Fibroblast of mammary gland (primary cell): ENCODE measurements at regions not wholly inside any gene's neighbourhood (a gene's known extent, or its start where the extent isn't known, plus 50 kb on each side); places are given as distances from the start of the nearest gene placed in this dataset.

Experiments used
- DNase-seq: peaks from one replicate; pipeline ENCODE4 v3.0.0-alpha.2; 2010; ENCODE audit warnings: low read depth
- H3K4me3 ChIP-seq: 2 replicates; pipeline ENCODE4 v1.5.1; 2011; ENCODE audit warnings: low read depth, mild to moderate bottlenecking, low read length, moderate library complexity; ENCODE audit not compliant: control insufficient read depth
- CTCF ChIP-seq: conservative IDR thresholded peaks from 2 replicates; pipeline ENCODE4 v1.5.1; 2011; ENCODE audit warnings: low read depth, low read length, inconsistent platforms; ENCODE audit not compliant: control insufficient read depth, insufficient read depth

DNA sequence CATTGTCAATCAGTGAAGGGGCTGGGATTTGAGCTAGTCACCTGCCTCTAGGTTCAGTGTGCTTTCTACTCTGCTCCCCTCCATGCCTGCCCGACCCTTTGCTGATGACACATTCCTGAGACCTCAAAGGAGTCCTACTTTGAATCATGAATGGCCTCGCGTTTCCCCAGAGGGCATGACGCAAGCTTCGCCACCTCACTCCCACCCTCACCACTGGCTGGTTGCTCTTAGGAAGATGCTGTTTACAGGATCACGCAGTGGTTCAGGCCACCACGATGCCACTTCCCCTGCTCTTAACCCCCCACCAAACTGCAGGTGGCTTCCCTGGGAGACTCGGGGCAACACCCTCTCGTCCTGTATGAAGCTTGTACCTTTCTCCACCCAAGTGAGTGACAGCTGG lies 62.9 kb upstream of the B3GAT1 start:
- DNase-seq: no peak
- H3K4me3 ChIP-seq: no peak overlapping the region
- TF ChIP-seq CTCF: no peak

- no peak overlapping the region for H3K4me3 ChIP-seq
- TF ChIP-seq CTCF: no peak
- DNase-seq: no peak
Observed at GRCh38 chr11:134474070-134474860, 62.2 kb upstream of the B3GAT1 start.

- no peak overlapping the region for H3K4me3 ChIP-seq
- no peak for DNase-seq
- TF ChIP-seq CTCF: no peak
Observed at GRCh38 chr11:134471716-134472455, 59.8 kb upstream of the B3GAT1 start.

DNA sequence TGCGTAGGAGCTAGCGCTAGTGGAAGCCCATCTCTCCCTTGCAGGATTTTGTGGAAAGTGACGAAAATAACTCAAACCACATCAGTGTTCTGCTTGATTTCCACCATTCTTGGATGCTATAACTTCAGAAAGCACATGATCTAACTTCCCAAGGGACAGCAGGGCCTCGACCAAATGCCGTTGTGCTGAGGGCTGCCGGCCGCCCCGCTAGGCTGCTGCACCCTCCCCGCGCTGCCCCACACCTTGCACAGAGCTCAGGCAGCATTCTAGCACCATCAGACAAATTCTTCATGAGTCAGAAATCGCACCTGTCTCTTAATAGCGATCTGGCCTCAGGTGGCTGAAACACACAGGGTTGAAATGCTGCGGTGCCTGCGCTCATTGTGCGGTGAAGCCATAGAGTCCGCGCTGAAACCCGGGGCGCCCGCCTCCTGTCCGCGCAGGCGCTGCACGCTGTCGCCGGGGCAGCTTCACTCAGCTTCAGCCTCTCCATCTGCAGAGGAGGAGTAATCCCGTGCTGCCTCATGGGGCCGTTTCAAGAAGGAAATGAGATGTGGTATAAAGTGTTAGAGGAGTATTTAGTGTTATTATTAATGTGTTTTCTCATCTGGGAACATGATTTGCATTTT lies 59.2 kb upstream of the B3GAT1 start:
- no peak for DNase-seq
- H3K4me3 ChIP-seq: no peak overlapping the region
- no peak for TF ChIP-seq CTCF

GRCh38 chr11:134470238-134470637 lies 58.2 kb upstream of the B3GAT1 start:
- DNase-seq: no peak
- H3K4me3 ChIP-seq: no peak overlapping the region
- no peak for TF ChIP-seq CTCF

DNA sequence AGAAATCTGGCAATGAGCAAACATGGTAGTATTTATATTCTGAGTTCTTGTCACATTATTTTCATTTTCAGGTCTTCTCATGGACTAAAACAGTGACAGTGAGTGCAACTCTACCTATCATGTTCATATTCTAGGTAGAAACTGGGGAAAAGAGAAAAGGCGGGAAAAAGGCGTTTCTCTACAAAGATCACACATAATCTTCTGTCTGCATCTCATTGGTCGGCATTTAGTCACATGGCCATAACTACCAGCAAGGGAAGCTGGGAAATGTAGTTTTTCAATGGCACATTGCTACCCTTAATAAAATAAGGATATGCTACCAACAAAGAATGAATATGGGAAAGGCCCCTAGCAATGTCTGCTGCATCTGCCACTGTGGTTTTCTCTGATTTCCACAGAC lies 57.6 kb upstream of the B3GAT1 start:
- TF ChIP-seq CTCF: no peak
- no peak for DNase-seq
- H3K4me3 ChIP-seq: no peak overlapping the region
